GM21528 (cell line): ENCODE measurements at regions not wholly inside any gene's neighbourhood (a gene's known extent, or its start where the extent isn't known, plus 50 kb on each side); places are given as distances from the start of the nearest gene placed in this dataset.
"Not testable (repeated sequence)": the region's sequence is repeated elsewhere in the genome, so short reads cannot be mapped to it uniquely, and the experiment has no call there.

Source experiments
- ATAC-seq: cut with Tn5 transposase; IDR thresholded peaks from one replicate; pipeline ENCODE4 v1.9.1; 2021; ENCODE audit warnings: mild to moderate bottlenecking, moderate library complexity; ENCODE audit not compliant: unreplicated experiment, low FRiP score

- ATAC-seq, result not testable (repeated sequence)
Observed at GRCh38 chr4:10388146-10388545, 69.1 kb downstream of the ZNF518B start.

DNA sequence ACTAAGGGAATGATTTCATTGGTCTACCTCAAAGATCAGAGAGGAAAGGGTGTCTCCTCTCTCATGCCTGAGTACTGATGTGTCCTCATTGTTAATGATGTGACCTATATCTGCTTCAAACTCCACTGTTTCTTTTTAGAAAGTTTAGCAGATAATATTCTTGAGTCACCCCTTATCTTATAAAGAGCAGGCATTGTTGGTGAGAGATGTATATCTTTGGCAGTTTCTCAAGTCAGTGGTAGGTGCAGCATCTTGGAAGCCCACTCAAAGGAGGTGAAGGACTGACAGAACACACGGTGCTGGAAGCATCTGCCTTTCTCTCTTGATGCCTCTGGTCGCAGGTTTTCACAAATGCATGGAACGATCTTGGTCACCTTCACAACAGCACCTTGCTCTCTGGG lies 71.2 kb downstream of the ZNF518B start:
- no peak for ATAC-seq

GRCh38 chr4:10384974-10385373 lies 72.3 kb downstream of the ZNF518B start:
- ATAC-seq, result no peak

DNA sequence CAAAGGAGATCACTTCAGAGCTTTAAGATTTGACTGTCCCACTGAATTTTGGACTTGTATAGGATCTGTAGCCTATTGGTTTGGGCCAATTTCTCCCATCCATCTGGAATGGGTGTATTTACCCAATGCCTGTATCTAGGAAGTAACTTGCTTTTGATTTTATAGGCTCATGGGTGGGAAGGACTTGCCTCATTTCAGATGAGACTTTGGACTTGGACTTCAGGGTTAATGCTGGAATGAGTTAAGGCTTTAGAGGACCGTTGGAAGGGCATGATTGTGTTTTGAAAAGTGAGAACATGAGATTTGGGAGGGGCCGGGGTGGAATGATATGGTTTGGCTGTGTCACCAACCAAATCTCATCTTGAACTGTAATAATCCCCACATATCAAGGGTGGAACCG lies 73.8 kb downstream of the ZNF518B start:
- ATAC-seq, result no peak

- not testable (repeated sequence) for ATAC-seq
Observed at GRCh38 chr4:10382171-10382570, 75.1 kb downstream of the ZNF518B start.

- ATAC-seq, result no peak
Observed at GRCh38 chr4:10381146-10381545, 76.1 kb downstream of the ZNF518B start.

- no peak for ATAC-seq
Observed at GRCh38 chr4:10380735-10381134, 76.5 kb downstream of the ZNF518B start.

- no peak for ATAC-seq
Observed at GRCh38 chr4:10371869-10372471, 85.3 kb downstream of the ZNF518B start.

GRCh38 chr4:10371121-10371520 lies 86.1 kb downstream of the ZNF518B start:
- ATAC-seq, result no peak

GRCh38 chr4:10369517-10369916 lies 87.7 kb downstream of the ZNF518B start:
- no peak for ATAC-seq

- ATAC-seq, result no peak
Observed at GRCh38 chr4:10366628-10367027, 90.6 kb downstream of the ZNF518B start.

DNA sequence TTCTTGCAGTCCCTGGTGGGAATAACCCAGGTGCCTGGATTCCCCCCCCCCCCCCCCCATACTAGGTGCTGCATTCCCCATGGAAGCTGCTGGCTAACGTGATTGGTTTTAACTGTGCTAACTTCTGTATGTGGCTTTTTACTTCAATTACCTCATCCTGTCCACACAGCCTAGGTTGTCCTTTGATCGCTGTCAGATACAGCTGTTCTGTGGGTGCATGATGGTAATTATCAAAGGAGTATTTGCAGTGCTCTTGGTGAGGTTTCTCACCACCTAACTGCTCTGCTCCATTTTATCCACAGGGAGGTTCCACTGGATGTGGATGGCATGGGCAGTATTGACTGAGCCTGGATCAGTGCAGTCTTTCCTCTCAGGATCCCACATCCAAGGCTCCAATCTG lies 93.0 kb downstream of the ZNF518B start:
- no peak for ATAC-seq

- ATAC-seq, result no peak
Observed at GRCh38 chr4:10354746-10355145, 102.5 kb downstream of the ZNF518B start.

GRCh38 chr4:10354225-10354624 lies 103.0 kb downstream of the ZNF518B start:
- no peak for ATAC-seq

DNA sequence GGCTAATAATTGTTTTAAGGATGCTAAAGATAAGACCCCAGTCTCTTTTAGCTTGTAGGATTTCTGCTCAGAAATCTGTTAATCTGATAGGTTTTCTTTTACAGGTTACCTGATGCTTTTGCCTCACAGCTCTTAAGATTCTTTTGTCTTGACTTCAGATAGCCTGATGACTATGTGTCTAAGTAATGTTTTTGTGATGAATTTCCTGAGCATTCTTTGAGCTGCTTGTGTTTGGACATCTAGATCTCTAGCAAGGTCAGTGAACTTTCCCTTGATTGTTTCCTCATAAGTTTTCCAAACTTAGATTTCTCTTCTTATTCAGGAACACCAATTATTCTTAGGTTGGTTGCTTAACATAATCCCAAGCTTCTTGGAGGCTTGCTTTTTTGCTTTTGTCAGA lies 104.1 kb downstream of the ZNF518B start:
- no peak for ATAC-seq

GRCh38 chr4:10348241-10348640 lies 109.0 kb downstream of the ZNF518B start:
- no peak for ATAC-seq

GRCh38 chr4:10347815-10348214 lies 109.4 kb downstream of the ZNF518B start:
- no peak for ATAC-seq

DNA sequence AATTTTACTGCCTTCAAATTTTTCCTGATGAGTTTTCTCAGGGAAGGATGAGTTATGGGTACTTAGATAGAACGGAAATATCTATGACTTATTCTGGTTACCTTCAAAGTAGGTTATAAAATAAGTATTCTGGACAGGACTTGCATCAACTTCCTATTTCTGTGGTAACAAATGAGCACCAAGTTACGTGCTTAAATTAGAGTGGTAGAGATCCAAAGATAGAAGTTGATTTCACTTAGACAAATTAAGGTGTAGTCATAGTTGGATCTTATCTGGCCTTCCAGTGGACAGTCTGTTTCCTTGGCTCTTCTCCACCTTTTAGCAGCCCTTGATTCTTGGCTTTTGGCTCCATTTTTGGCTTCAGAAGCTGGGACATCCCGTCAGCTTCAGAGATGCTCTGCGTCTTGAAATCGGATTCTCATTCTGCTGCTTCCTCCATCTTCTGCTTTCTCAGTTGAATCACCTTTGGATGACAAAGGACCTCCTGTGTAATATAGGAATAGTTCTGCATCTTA lies 109.9 kb downstream of the ZNF518B start:
- no peak for ATAC-seq

- no peak for ATAC-seq
Observed at GRCh38 chr4:10346023-10346422, 111.2 kb downstream of the ZNF518B start.

DNA sequence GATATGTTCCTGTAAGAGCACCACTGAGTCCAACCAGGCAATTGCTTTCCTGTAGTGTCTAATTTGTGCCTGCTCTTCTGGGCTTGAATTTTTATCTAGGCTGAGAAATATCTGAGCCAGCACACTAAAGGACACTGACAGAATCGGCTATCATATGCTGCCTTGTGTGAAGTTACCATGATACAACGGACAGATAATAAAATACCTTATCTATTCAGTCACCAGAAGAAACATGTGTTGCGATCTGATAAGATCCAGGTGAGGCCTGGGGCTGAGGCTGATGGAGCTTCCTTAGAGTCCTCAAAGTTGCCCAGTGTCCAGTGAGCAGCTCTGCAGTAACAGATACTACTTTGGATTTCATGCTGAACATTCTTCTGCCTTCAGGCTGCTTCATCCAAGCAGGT lies 111.8 kb downstream of the ZNF518B start:
- no peak for ATAC-seq

GRCh38 chr4:10344824-10345223 lies 112.4 kb downstream of the ZNF518B start:
- no peak for ATAC-seq

GRCh38 chr4:10343656-10344055 lies 113.6 kb downstream of the ZNF518B start:
- ATAC-seq, result no peak

- ATAC-seq, result no peak
Observed at GRCh38 chr4:10342866-10343265, 114.4 kb downstream of the ZNF518B start.
